H1 (cell line): ENCODE measurements at regions not wholly inside any gene's neighbourhood (a gene's known extent, or its start where the extent isn't known, plus 50 kb on each side); places are given as distances from the start of the nearest gene placed in this dataset.

Experiments
- NRF1 ChIP-seq: IDR thresholded peaks from 2 replicates; pipeline ENCODE4 v1.6.1; 2011; ENCODE audit warnings: mild to moderate bottlenecking, low read depth, low read length, improper control_type of control experiment
- PHF8 ChIP-seq: fragments of 200-600 bp; sonication (generic); conservative IDR thresholded peaks from 2 replicates; pipeline ENCODE4 v1.7.1; 2012; ENCODE audit warnings: low read depth, mild to moderate bottlenecking, inconsistent platforms, low read length, moderate library complexity
- TEAD4 ChIP-seq: IDR thresholded peaks from 2 replicates; pipeline ENCODE4 v1.6.1; 2012; ENCODE audit warnings: low read depth, low read length, inconsistent platforms, mixed read lengths

DNA sequence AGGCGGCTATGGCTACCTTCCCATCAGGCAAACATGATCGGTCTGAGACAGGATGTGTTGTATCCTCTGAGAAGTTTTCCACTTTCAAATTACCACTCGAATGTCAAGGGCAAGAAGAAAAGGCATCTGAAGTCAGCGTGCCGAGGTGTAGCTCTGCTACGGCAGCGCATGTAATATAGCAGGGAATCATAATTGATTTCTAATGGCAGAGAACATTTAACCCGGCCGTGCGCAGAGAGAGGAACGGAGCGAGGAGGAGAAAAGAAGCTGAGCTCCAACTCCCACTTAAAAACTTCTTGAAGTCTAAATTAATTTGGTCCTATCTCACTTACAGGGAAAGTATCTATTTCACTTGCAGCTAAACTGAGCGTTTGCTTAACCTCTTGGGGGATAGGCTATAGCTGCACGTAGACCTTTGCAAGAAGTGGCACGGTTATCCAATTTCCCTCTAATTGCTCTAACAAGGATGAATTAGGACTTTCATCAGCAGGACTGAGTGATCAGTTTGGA, 137.3 kb upstream of the KIRREL3 start (continued):
- no peak for TF ChIP-seq PHF8
- no peak for TF ChIP-seq TEAD4
- TF ChIP-seq NRF1: no peak
- TF ChIP-seq, all 59 proteins: peak for 0
